ENCODE measurements at regions not wholly inside any gene's neighbourhood (a gene's known extent, or its start where the extent isn't known, plus 50 kb on each side); places are given as distances from the start of the nearest gene placed in this dataset.

GRCh38 chr4:24024605-24025004 is 134.8 kb upstream of the PPARGC1A start:
- no peak overlapping the region for H3K4me3 ChIP-seq (ENCODE audit: low read depth, low read length)
- no peak for TF ChIP-seq CTCF (conservative IDR thresholded peaks at IDR 0.05; ENCODE audit: low read depth, low read length)
- no peak for DNase-seq (ENCODE audit: low read depth)

- H3K4me3 ChIP-seq (ENCODE audit: low read depth, low read length) = no peak overlapping the region
- no peak for DNase-seq (ENCODE audit: low read depth)
- TF ChIP-seq CTCF (conservative IDR thresholded peaks at IDR 0.05; ENCODE audit: low read depth, low read length) = no peak
Observed at GRCh38 chr4:24024157-24024556, 134.3 kb upstream of the PPARGC1A start.

- no peak for TF ChIP-seq CTCF (conservative IDR thresholded peaks at IDR 0.05; ENCODE audit: low read depth, low read length)
- no peak overlapping the region for H3K4me3 ChIP-seq (ENCODE audit: low read depth, low read length)
- no peak for DNase-seq (ENCODE audit: low read depth)
Observed at GRCh38 chr4:24015782-24016181, 125.9 kb upstream of the PPARGC1A start.

- no peak overlapping the region for H3K4me3 ChIP-seq (ENCODE audit: low read depth, low read length)
- DNase-seq (ENCODE audit: low read depth) = no peak
- TF ChIP-seq CTCF (conservative IDR thresholded peaks at IDR 0.05; ENCODE audit: low read depth, low read length) = no peak
Observed at GRCh38 chr4:24013668-24014422, 124.0 kb upstream of the PPARGC1A start.

- no peak for DNase-seq (ENCODE audit: low read depth)
- no peak for TF ChIP-seq CTCF (conservative IDR thresholded peaks at IDR 0.05; ENCODE audit: low read depth, low read length)
Observed at GRCh38 chr4:24010994-24011393, 121.1 kb upstream of the PPARGC1A start.

GRCh38 chr4:24010573-24010972 is 120.7 kb upstream of the PPARGC1A start:
- no peak for DNase-seq (ENCODE audit: low read depth)
- no peak overlapping the region for H3K4me3 ChIP-seq (ENCODE audit: low read depth, low read length)
- no peak for TF ChIP-seq CTCF (conservative IDR thresholded peaks at IDR 0.05; ENCODE audit: low read depth, low read length)

More at GRCh38 chr4:24010994-24011393, 121.1 kb upstream of the PPARGC1A start:
- no peak overlapping the region for H3K4me3 ChIP-seq (ENCODE audit: low read depth, low read length)

- TF ChIP-seq CTCF (conservative IDR thresholded peaks at IDR 0.05; ENCODE audit: low read depth, low read length) = no peak
- H3K4me3 ChIP-seq (ENCODE audit: low read depth, low read length) = no peak overlapping the region
- DNase-seq (ENCODE audit: low read depth) = no peak
Observed at GRCh38 chr4:24007860-24008261, 118.0 kb upstream of the PPARGC1A start.

All from epithelial cell of proximal tubule (primary cell).